ENCODE measurements at regions not wholly inside any gene's neighbourhood (a gene's known extent, or its start where the extent isn't known, plus 50 kb on each side); places are given as distances from the start of the nearest gene placed in this dataset.

DNA sequence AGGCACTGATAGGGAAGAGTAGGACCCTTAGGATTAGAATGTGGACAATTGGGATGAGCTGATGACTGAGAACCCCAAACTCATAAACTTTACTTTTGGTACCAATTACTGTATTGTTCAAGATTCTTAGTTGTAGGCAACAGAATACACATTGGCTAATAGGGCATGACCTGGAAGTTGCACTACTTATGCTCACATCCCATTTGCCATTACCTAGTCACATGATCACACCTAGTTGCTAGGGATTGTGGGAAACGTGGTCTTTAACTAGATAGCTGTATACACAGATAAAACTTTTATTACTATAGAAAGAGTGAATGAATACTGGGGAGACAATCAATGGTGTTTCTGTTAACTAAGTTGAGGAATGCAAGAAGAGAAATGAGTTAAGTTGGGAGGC lies 113.4 kb upstream of the AKIRIN2 start:
- no peak overlapping the region for H3K4me3 ChIP-seq (ENCODE audit: low read depth, low read length)
- TF ChIP-seq, protein P1, sequence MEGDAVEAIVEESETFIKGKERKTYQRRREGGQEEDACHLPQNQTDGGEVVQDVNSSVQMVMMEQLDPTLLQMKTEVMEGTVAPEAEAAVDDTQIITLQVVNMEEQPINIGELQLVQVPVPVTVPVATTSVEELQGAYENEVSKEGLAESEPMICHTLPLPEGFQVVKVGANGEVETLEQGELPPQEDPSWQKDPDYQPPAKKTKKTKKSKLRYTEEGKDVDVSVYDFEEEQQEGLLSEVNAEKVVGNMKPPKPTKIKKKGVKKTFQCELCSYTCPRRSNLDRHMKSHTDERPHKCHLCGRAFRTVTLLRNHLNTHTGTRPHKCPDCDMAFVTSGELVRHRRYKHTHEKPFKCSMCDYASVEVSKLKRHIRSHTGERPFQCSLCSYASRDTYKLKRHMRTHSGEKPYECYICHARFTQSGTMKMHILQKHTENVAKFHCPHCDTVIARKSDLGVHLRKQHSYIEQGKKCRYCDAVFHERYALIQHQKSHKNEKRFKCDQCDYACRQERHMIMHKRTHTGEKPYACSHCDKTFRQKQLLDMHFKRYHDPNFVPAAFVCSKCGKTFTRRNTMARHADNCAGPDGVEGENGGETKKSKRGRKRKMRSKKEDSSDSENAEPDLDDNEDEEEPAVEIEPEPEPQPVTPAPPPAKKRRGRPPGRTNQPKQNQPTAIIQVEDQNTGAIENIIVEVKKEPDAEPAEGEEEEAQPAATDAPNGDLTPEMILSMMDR (IDR thresholded peaks at IDR 0.05; ENCODE audit: low read depth, low read length) = no peak

DNA sequence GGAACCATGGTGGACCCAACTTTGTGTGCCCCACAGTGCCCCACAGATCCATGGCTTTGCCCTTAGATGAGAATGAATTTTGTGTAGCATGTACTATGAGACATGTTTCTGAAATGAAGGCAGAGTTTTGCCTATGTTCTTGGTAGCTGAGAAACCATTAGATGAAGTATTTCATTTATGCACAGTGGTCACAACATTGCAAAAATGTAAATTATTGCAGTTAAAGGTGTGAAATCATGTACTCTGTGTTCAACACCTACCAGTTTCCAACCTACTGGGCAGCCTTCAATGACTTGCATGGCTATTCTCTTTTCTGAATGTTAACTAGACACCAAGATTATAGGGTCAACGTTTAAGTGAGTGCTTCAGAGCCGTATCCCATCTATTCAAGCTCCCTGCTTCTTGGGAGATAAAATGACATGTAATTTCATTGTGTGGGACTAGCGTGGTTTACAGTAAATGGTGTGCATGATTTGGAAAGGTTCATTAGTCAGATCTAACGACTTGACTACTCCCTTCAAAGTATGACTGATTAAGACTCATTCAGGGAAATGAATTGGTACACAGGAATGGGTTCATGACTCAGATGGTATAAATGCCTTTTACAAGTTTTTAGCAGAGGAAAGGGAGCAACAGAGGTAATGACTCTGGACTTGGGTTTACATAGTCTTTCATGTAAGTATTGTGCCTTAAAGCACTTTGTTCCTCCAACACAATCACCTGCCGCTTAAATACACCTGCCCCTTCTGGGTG lies 106.1 kb upstream of the AKIRIN2 start:
- no peak overlapping the region for H3K4me3 ChIP-seq (ENCODE audit: low read depth, low read length)
- TF ChIP-seq, protein P1 (IDR thresholded peaks at IDR 0.05; ENCODE audit: low read depth, low read length) = no peak

DNA sequence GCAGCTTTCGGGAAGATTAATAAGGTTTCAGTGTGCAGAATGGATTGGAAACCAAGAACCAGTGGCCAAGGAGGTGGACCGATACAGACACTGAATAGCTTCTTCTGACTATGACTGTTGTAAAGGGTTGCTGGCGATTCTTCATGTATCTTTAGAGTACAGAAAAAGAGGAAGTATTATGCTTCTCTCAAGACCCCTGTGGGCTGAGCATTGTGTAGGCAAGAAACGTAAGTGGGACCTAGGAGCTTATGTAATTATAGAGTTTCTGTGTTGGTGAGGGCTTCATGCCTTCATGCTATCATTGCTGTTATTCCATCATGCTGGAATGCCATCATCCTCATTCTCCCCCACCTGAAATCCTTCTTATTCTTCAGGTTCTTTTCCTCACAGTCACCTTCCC lies 105.4 kb upstream of the AKIRIN2 start:
- no peak overlapping the region for H3K4me3 ChIP-seq (ENCODE audit: low read depth, low read length)
- TF ChIP-seq, protein P1 (IDR thresholded peaks at IDR 0.05; ENCODE audit: low read depth, low read length) = no peak

DNA sequence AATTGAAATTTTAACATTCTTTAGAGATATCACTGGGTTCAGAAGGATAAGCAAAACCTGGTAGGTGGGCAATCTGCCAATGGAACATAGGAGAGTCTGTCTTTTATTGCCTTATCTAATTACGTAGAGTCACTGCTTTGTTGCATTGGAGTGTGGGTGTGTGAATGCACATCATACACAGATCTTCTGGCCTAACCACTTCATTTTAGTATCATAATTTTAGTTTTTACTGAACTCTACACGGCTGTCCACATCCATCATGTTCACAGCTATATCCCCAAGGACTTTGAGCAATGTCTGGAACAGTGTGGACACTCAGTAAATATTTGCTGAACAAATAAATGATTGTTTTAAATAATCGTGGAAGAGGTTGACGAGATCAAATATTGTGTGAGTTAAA lies 104.6 kb upstream of the AKIRIN2 start:
- TF ChIP-seq, protein P1 (IDR thresholded peaks at IDR 0.05; ENCODE audit: low read depth, low read length) = no peak
- H3K4me3 ChIP-seq (ENCODE audit: low read depth, low read length) = no peak overlapping the region

DNA sequence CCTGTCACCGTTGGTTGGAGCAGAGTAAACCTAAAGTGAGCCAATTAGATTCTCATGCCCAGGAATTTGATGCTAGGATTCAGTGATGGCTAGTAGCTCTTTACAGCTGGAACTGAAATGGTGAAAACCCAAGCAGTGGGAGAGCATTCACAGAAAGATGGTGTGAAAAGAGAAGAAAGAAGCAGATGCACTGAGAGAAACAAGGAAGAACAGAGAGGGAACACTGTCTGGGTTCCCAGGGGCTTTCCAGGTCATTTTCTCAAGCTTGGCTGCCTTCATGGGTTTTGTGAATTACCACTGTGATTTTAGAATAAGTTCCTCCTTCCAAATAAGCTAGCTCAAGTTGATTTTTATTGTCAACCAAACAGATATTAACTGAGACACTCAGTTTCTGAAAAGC lies 104.1 kb upstream of the AKIRIN2 start:
- TF ChIP-seq, protein P1 (IDR thresholded peaks at IDR 0.05; ENCODE audit: low read depth, low read length) = no peak
- no peak overlapping the region for H3K4me3 ChIP-seq (ENCODE audit: low read depth, low read length)

DNA sequence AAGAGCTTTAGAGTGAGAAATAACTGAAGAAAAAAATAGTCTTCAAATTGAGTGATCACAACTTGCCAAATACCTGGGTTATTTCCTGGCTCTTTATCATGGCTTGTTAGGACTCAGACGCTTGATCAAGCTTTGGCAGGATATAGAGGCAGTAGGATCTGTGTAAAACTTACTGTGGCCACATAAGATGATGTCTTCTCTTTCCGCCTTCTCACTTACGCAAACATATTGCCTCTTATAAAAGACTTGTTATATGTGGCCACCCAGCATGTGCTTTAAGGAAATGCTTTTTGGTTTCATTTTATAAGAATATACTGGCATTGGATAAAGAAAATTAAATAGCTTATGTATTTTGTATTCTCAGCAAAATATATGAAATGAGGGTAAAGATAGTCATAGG lies 101.8 kb upstream of the AKIRIN2 start:
- TF ChIP-seq, protein P1 (IDR thresholded peaks at IDR 0.05; ENCODE audit: low read depth, low read length) = no peak
- no peak overlapping the region for H3K4me3 ChIP-seq (ENCODE audit: low read depth, low read length)

DNA sequence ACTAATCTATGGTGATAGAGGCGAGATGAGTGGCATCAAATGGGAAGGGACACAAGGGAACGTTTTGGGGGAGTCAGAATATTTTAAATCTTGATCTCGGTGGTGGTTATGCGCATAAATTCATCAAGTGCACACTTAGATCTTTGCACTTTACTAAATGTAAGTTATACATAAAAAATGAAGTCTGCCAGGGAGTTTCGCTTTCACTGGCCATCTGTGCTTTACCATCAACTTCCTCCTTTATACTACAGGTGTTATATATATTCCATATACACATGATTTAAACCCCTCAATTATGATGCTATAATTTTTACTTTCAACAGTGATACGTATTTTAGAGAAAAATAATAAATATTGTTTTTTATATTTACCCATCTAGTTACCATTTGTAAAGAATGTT lies 97.6 kb upstream of the AKIRIN2 start:
- no peak overlapping the region for H3K4me3 ChIP-seq (ENCODE audit: low read depth, low read length)
- TF ChIP-seq, protein P1 (IDR thresholded peaks at IDR 0.05; ENCODE audit: low read depth, low read length) = no peak

All from WI38 (cell line).